ENCODE measurements at regions not wholly inside any gene's neighbourhood (a gene's known extent, or its start where the extent isn't known, plus 50 kb on each side); places are given as distances from the start of the nearest gene placed in this dataset.
A peak's percentile ranks its signal among the peaks of the same experiment; 100 is the strongest.

DNA sequence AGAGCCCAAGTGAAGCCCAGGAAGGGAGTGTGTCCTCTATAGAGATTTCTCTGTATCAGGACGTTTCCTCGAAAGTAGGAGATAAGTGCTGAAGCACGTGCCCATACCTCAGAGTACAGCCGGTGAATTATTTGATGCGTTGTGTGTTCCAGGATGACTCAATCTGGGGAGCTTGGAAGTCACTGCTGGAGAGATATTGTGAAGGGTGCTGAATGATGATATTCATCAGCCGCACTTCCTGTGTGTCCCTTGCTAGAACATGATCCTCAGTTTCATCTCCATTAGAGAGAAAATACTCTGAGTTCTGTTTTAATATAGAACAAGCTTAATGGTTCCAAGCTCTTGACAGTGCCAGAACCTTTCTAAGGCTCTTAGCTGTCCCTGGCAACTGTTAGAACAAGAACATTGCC lies 402.3 kb upstream of the ADAMTSL1 start:
- DNase-seq (ENCODE audit: low spot score) = no peak

DNA sequence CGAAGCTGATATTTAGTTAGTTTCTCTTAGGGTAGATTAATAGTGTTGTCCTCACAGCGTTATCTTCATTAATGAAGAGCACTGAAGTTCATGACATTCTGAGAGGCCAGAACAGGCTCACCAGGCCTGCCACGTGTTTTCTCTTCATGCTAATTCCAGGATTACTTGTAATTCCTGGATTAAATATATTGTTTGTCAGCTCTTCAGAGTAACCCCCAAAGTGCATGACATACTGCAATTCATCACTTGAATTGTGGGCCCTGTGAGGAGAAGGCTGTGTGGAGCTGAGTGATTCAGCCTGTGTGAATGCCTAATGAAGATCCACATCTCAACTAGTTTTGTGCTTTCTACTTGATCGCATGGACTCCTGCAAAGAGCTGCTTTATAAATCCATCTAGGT lies 401.0 kb upstream of the ADAMTSL1 start:
- no peak for DNase-seq (ENCODE audit: low spot score)

DNA sequence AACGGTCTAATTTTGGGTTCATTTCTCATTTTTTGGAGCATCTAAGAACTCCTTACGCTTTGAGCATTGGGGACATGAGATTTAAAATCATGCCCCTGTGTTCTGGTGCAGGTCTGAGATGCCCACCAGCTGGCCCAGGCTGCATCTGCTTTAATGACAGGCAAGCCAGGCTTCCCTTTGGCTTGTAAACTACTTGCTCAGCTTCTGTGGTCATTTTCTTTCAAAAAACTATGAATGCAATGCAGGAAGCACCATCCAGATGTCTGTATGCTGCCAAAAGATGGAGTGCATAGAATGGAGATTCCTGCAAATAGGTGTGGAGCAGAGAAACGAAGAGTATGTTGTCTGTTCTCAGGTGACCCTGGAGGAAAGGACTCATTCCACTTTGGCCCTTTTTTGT lies 399.9 kb upstream of the ADAMTSL1 start:
- no peak for DNase-seq (ENCODE audit: low spot score)

DNA sequence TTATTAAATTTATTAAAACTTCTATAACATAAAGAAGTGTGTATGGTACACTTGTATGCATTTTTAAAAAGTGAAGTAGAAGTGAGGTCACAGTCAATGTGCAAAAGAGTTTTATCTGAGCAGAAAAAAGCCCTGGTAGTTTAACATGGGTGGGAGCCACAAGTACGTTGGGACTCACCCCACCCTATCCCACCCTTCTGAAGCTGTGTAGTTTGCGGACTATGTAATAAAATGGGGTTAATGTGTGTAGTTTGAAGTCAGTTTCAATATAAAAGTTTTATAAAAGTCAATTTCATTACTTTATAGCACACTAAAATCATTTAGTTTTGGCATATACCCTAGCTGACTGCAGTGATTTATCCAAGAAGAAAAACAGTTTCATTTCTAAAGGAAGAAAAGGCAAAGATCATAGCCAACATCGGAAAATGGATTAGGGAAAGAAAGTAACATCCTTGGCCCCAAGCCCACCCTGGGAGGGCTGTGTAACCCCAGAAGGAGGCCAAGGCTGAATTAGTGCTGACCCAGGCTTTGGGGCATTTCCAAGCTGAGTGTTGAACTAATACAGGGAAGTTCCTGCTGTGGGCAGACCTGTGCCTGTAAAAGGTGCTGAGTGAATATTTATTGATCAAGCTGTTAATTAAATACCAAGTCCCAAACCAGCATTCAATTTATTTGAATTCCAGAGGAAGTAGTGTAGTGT lies 398.6 kb upstream of the ADAMTSL1 start:
- no peak for DNase-seq (ENCODE audit: low spot score)

DNA sequence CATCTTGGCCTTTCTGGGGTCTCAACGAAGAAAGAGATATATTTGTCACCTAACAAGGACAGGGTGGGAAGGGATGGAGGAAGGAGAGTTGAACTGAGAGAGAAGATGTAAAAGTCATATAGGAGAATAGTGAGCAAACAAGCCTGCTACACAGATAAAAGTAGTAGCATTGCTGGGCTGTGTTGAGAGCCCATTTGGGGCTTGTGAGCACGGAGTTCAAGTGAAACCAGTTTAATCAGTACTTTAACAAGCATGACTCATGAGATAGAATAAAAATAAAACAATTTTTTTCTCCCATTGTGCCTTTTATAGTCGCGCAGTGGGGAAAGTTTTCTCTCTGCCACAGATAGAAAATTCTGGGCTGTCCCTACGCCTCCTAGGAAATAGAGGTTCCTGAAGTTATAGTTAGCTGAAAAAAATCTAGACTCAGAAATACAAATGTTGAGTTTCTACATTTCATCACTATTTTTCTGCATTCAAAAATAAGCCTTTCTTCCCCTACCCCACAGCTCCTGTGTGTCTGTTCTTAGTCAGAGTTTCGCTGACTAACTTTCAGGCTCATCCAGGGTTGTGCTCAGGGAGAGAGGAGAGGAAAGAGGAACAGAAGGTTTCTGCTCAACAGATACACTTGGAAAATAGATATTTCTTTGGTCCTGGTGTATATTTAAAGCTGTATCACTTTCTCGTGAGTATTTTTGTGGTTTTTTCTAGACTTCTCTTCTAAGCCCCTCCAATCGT lies 395.8 kb upstream of the ADAMTSL1 start:
- no peak for DNase-seq (ENCODE audit: low spot score)

DNA sequence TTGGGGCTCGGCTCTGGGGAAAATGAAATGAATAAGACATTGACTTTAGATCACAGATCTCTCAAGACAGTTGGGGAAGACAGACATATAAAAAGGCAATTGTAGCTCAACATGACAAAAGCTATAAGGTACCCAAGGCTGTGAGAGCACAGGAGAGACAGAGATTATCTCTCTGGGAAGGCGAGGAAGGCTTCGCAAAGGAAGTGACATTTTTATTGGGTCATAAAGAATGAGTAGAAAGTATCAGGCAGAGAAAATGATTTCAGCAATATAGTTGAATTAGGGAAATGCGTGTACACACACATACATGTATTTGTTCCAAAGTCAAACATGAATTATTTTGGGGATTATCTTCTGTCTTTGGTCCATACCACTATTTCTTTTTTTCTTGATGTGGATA lies 381.8 kb upstream of the ADAMTSL1 start:
- no peak for DNase-seq (ENCODE audit: low spot score)

DNA sequence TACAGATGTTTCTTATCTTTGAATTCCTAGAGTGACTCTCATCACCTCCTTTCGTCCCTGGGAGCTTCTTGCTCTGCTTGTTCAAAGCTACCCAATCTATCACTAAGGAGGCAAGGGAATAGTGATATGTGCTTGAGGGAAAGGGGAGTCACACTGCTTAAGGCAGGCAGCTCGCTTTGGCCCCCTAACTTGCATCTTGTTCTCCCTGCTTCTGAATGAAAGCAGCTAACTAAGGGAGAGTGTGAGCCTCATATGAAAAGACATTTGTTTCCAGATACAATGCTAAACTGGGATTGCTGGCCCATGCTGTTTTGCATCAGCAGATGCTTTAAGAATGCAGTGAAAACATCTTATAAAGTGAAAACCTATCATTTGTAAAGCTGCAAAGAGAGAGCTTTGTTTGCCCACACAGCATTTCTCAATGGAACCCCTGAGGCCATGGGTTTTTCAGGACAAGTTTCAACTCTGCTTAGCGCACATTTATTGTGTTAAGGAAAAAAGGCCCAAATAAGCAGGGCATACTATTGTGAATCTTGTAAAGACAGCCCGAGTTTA lies 367.9 kb upstream of the ADAMTSL1 start:
- no peak for DNase-seq (ENCODE audit: low spot score)

DNA sequence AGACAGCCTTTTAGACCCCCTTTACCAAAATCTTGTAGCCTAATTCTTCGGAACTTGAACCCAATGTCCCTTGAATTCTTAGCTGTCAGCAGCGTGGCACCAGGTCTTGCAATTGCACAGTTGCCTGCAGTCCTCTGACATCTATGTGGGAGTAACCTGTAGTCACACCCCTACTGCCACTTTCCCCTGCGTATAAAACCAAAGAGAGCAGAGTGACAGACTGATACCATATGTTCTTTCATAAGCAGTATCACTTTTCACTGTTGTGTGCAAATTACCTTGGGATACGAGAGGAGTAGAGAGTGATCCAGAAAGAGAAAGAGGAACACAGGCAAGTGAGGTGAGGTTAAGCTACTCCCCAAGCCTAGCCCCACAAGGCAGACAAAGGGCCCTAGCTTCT lies 364.3 kb upstream of the ADAMTSL1 start:
- no peak for DNase-seq (ENCODE audit: low spot score)

DNA sequence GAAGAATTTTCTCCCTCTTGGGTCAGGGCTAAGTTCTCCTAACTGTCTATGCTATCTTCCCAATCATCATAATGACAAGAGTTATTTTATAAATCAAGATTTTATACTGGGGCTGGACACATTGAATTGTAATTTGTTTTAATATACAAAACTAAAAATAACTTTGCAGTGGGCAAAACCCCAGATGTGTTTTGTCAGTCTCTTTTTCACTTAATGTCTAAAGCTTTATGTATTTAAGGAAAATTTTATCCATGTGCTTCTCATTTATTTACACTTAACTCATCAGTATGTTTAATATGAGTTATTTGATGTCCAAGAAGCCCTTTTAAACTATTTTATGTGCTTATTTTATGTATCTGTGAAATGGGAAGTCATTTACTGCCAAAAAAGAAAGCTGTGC lies 362.8 kb upstream of the ADAMTSL1 start:
- no peak for DNase-seq (ENCODE audit: low spot score)

DNA sequence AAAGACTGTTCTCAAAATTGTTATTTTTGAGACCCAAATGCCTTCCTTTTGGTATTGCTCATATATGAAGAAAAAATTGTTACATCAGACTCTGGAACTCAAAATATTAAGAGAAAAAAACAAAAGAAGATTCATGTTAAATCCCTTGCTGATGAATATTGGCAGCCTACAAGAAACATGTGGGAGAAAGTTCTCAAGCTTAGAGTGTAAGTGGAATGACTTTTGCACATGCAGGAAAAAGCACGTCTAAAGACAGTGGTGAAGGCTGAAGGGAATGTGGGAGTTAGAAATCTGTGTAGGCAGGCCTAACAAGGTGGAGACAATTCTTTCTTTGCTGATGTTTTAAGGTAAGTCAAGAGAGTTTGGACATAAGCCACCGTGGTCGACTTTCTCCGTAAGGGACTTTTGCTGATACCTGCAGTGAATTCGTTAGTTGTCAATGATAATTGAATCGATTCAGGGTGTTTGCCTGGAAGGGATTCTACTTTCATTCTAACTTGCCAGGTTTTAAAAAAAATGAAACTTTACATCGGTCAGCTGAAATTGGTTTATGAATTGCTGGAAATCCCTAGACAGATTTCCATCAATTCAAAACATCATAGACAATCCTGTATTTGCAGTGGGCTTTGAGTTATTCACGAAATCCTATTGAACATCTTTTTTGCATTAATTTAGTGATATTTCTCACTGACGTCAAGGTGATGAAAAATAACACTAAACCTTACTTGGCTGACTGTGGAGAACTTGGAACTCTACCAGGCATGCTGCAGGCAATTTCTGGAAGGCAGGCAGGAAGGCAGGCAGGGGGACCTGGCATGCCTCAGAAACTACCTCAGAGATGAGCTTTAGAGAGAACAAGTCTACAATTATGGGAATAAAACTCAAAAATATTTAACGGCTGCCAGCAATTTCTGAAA lies 359.1 kb upstream of the ADAMTSL1 start:
- no peak for DNase-seq (ENCODE audit: low spot score)

DNA sequence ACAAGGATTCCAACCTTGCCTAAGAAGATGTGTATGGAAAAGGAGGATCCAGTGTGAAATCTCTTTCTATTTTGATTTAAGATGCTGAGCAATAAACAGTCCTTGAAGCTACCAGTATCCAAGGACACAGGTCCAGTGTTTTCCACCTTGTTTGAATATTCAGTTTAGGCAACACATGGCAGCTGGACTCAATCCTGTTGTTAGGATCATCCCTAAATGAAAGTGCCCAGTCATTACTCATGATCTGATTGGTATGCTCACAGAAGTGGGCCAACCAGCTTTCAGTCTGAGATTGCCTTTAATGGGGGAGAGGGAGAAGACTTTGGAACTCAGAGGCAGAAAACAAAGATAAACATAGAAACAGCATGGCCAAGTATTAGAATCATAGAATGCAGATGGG lies 355.7 kb upstream of the ADAMTSL1 start:
- DNase-seq (ENCODE audit: low spot score) = no peak

DNA sequence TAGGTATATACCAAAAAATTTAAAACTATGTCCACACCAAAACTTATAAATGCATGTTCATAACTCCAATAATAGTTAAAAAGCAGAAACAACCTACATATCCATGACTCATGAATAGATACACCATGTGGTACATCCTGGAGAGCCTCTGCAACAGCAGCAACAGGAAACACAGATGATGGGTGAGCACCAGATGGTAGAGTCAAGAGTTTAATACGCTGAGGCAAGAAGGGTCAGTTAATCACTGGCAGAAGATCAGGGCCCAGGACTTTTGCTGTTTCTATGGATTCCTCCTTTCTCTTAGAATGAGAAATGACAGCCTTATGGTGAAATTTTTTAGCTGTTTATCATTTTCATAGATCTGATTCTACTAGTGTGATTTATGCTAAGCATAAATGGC lies 351.8 kb upstream of the ADAMTSL1 start:
- DNase-seq (ENCODE audit: low spot score) = no peak

DNA sequence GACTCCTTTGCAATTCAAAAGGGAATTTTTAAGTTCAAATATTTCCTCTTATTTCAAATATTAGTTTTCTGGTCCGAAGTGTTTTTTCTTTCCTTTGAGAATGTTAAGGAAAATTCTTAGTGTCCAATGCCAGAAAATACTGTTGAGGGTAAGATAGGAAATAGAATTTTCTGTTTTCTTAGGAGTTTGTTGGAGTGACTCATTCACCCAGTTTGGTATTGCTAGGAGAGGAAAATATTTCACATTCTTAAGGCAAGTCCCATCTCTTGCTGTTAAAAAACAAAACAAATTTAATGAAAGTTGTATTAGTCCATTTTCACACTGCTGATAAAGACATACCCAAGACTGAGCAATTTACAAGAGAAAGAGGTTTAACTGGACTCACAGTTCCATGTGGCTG lies 349.2 kb upstream of the ADAMTSL1 start:
- DNase-seq (ENCODE audit: low spot score) = no peak

DNA sequence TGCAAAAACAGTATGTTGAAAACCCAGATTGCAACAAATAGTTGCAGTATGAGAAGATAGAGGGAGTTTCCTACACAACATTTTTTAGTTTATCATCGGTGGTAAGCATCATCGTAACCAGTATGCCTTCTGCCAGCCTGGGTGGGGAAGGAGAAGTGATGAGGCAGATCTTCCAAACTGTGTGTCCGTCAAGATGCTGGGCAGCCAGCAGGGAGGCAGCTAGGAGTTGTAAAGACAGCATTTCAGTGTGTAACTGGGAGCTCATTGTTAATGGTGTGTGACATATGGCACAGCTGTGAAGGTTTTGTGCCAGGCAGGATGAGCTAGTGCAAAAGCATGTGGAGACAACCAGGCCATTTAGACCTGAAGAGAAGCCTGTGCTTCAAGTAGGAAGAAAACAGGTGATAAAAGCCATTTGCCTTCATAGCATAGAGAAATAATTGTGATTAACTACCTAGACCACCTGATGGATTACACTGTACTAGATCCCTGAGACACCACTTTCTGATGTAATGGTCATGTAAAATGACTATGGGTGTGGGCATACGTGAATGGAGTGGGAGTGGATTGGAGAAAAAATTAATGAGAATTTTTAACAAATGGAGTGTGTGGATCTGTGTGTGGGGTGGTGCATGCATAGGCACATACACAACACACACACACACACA lies 347.0 kb upstream of the ADAMTSL1 start:
- no peak for DNase-seq (ENCODE audit: low spot score)

DNA sequence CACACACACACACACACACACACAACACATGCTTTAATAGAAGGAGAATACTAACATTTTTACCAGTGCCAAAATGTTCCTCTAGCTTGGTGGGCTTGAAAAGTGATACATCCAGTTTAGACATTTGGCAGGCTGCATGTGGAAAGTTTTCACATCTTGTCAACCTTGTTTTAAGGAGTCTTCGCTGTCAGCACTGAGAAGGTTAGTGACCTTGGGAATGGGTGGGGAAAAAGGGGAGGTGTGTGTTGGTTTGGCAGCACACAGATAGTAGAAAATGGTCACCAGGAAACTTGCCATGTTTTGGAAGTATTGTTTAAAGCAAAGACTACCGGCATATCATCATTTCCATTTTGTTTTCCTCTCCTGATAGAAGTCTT lies 346.5 kb upstream of the ADAMTSL1 start:
- DNase-seq (ENCODE audit: low spot score) = no peak

DNA sequence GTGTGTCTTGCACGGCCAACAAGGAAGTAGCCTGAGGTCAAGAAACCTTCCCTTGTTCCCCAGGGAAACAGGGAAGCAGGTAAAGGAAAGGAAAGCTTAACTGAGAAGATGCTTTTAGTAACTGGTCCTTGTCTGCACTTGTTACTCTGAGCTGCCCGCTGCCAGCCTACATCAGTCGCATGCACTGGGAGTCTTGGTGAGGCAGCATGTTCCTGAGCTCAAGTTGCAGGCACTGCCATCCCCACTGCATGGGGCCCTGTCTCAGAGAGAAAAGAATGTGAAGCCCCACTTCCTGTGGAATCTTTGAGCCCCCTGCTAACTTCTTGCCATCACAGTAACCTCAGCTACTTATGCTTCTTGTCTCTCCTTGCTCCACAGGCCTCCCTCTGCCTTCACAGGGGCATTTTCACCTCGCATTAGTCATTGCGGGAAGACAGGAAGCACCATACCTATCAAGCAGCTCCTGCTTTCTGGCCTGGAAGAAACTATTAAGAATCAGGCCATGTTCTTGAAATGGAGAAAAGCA lies 344.1 kb upstream of the ADAMTSL1 start:
- no peak for DNase-seq (ENCODE audit: low spot score)

DNA sequence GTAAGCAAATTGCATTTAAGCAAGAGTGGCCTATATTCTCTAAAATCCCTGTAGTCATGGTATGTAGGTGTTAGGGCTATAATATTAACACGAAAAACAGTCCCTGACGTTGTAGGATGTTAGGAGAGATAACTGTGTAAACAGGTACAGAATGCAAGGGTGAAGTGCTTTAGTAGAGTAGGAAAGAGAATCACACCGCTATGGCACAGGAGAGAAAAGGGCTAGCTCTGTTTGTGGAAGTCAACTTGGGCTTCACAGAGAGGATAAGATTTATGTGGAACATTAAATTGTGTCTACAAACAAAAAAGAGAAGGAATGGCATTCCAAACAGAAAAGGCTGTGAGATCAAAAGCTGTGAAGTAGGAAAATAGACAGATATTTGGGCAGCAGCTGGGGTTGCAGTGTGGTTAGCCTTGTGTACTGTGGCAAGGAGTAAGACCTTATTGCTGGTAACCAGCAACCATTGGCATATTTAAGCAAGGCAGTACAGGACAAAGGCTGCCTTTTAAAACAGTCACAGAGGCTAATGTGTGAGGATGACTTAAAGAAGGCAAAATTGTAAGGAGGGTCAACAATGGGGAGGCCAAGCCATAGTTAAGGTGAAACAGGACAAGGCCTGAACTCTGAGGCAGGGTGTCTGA lies 337.5 kb upstream of the ADAMTSL1 start:
- DNase-seq (ENCODE audit: low spot score) = no peak

DNA sequence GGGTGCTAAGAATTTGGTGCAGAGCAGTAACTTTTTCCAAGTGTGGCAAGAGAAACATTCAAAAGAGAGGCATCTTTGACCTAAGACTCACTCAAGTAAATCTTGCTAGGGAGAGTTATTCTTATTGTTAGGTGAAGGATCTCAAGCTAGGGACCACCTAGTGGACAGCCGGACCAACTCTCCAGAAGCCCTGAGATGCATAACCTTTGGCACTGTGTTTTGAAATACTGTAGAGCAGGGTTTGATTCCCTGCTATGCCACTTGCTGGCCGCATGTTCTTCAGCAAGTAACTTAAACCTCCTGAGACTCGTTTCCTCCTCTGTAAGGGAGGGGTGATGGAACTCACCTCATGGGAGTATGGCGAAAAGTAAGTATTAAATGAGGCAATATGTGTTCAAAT lies 336.1 kb upstream of the ADAMTSL1 start:
- DNase-seq (ENCODE audit: low spot score) = peak; percentile 18

DNA sequence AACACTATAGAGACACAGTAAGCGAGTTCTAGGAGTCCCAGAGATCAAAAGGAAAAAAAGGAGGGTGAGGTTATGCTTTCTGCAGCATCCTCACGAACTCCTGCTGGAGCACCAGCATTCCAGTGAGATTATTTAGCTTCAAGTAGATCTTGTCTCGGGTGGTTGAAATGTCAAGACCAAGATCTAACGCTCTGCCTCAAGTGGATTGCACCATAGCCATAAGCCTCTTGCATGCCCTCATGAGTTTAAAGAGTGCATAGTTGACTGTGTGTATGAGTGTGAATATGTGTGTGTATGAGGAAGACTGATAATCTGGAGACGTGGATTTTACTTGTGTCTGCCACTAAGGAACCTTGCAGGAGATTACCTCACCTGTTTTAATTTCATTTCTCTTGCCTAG lies 335.3 kb upstream of the ADAMTSL1 start:
- DNase-seq (ENCODE audit: low spot score) = no peak

DNA sequence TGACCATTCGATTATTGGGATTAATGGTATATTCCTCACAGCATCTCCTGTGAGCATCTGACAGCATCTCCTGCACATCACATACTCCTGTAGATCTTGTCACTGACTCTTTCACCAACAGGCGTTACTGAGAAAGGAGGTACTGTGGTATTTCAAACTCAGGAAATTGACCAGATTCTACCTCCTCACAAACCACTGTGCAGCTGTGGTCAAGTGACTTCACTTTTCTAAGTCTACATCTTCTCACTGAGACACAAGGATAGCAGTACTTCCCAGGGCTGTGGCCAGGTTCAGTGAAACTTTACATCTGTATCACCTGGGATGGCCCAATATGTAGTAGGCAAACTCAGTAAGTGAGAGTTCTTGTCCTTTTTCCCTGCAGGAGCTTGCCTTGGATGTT lies 332.3 kb upstream of the ADAMTSL1 start:
- DNase-seq (ENCODE audit: low spot score) = no peak

All from HT-29 (cell line).